ENCODE measurements at regions not wholly inside any gene's neighbourhood (a gene's known extent, or its start where the extent isn't known, plus 50 kb on each side); places are given as distances from the start of the nearest gene placed in this dataset.

GRCh38 chr4:146577111-146577510 is 55.4 kb upstream of the SLC10A7 start:
- no peak for DNase-seq (ENCODE audit: low spot score)

GRCh38 chr4:146582864-146583263 is 55.8 kb upstream of the POU4F2 start:
- DNase-seq (ENCODE audit: low spot score), result peak; percentile 14

- DNase-seq (ENCODE audit: low spot score), result no peak
Measured at GRCh38 chr4:146585761-146586333, 52.8 kb upstream of the POU4F2 start.
